A549 (cell line): ENCODE measurements at regions not wholly inside any gene's neighbourhood (a gene's known extent, or its start where the extent isn't known, plus 50 kb on each side); places are given as distances from the start of the nearest gene placed in this dataset.

Experiments
- ATAC-seq, 2 experiments: fragments of 200-7000 bp in 1 of 2; fragments of >200 bp in 1 of 2; cut with Nextera tagmentation in 1 of 2; cut with Tn5 transposase in 1 of 2; 3 replicates each; pipeline versions ENCODE4 v1.8.0 to v1.9.1; 2018 to 2020; ENCODE audit warnings: mild to moderate bottlenecking in 1 of 2, moderate library complexity in 1 of 2
- CTCF ChIA-PET: fragments of 300-600 bp; sonication (Branson Sonifier 250); formaldehyde crosslinking; extraction: SDS; loops from one replicate; lab custom pipeline; 2021; ENCODE audit warnings: antibody characterized with exemption, inconsistent platforms; lab: Yijun Ruan, JAX
- POLR2A ChIA-PET: fragments of 350-600 bp; formaldehyde crosslinking; extraction: SDS; loops from one replicate; lab custom pipeline; 2021; ENCODE audit warnings: antibody characterized with exemption, inconsistent platforms; lab: Yijun Ruan, JAX
- DNase-seq, 2 experiments: peaks; one replicate each; pipeline versions ENCODE4 v3.0.0 to v3.0.0-alpha.2; 2011 to 2016; ENCODE audit warnings: low read depth in 1 of 2, low spot score in 1 of 2
- FAIRE-seq: peaks from 2 replicates; lab custom pipeline; 2011; peaks lifted over from hg19 to GRCh38; lab: Jason Lieb, UNC
- H3K27ac ChIP-seq, 2 experiments: fragments of >200 bp; sonication (Bioruptor Twin); formaldehyde crosslinking; 3 replicates each; pipeline ENCODE4 v1.5.1; 2016 to 2017
- H3K4me1 ChIP-seq: fragments of >200 bp; sonication (Bioruptor Twin); formaldehyde crosslinking; 3 replicates; pipeline ENCODE4 v1.6.1; 2016
- H3K4me2 ChIP-seq: fragments of >200 bp; sonication (Bioruptor Twin); formaldehyde crosslinking; 3 replicates; pipeline ENCODE4 v1.6.1; 2016
- H3K4me3 ChIP-seq: fragments of >200 bp; sonication (Bioruptor Twin); formaldehyde crosslinking; 3 replicates; pipeline ENCODE4 v1.5.1; 2016
- H3K9me3 ChIP-seq: fragments of >200 bp; sonication (Bioruptor Twin); formaldehyde crosslinking; 3 replicates; pipeline ENCODE4 v1.6.1; 2016
- BHLHE40 ChIP-seq: IDR thresholded peaks from 2 replicates; pipeline ENCODE4 v1.6.1; 2012; ENCODE audit warnings: low read depth, low read length, inconsistent platforms
- CBX8 ChIP-seq: fragments of 200-600 bp; sonication (generic); IDR thresholded peaks from 2 replicates; pipeline ENCODE4 v1.6.1; 2016
- CHD2 ChIP-seq: fragments of 150-350 bp; IDR thresholded peaks from 2 replicates; pipeline ENCODE4 v1.6.1; 2014; ENCODE audit warnings: low read length; ENCODE audit not compliant: partially characterized antibody
- CHD4 ChIP-seq: fragments of 200-600 bp; sonication (generic); IDR thresholded peaks from 2 replicates; pipeline ENCODE4 v1.6.1; 2016; ENCODE audit warnings: antibody characterized with exemption, mild to moderate bottlenecking, borderline replicate concordance
- EHMT2 ChIP-seq: fragments of 200-600 bp; sonication (generic); IDR thresholded peaks from 2 replicates; pipeline ENCODE4 v1.6.1; 2016; ENCODE audit warnings: antibody characterized with exemption, low read depth, mild to moderate bottlenecking, moderate library complexity
- ESRRA ChIP-seq: fragments of 150-350 bp; IDR thresholded peaks from 2 replicates; pipeline ENCODE4 v1.6.1; 2014; ENCODE audit warnings: mild to moderate bottlenecking, low read length, borderline replicate concordance
- FOXS1 ChIP-seq: fragments of 250-450 bp; sonication (Bioruptor Pico); IDR thresholded peaks from 2 replicates; pipeline ENCODE4 v1.5.0; 2020; ENCODE audit warnings: mild to moderate bottlenecking, moderate library complexity
- JUN ChIP-seq, 2 experiments: fragments of >200 bp; sonication (Bioruptor Twin); formaldehyde crosslinking; IDR thresholded peaks; 2 replicates in 1 of 2; 3 replicates in 1 of 2; pipeline ENCODE4 v1.6.1; 2016 to 2017
- JUNB ChIP-seq: fragments of >200 bp; sonication (Bioruptor Twin); formaldehyde crosslinking; IDR thresholded peaks from 2 replicates; pipeline ENCODE4 v1.6.1; 2016
- KDM1A ChIP-seq: fragments of 200-600 bp; sonication (generic); IDR thresholded peaks from 2 replicates; pipeline ENCODE4 v1.6.1; 2016; ENCODE audit warnings: low read depth, mild to moderate bottlenecking
- KDM5A ChIP-seq: fragments of 200-600 bp; sonication (generic); IDR thresholded peaks from 2 replicates; pipeline ENCODE4 v1.6.1; 2016; ENCODE audit warnings: antibody characterized with exemption, mild to moderate bottlenecking
- MAFK ChIP-seq: fragments of 450-650 bp; IDR thresholded peaks from 2 replicates; pipeline ENCODE4 v1.6.1; 2014; ENCODE audit not compliant: partially characterized antibody
- NFE2L2 ChIP-seq: fragments of 150-350 bp; conservative IDR thresholded peaks from 2 replicates; pipeline ENCODE4 v1.6.1; 2014; ENCODE audit warnings: low read length
- NPAS2 ChIP-seq: fragments of 250-450 bp; sonication (Bioruptor Pico); IDR thresholded peaks from 2 replicates; pipeline ENCODE4 v1.8.0; 2022; ENCODE audit warnings: mild to moderate bottlenecking, moderate library complexity, borderline replicate concordance
- NR3C1 ChIP-seq: fragments of >200 bp; sonication (Bioruptor Twin); formaldehyde crosslinking; IDR thresholded peaks from 3 replicates; pipeline ENCODE4 v1.6.1; 2017
- PHF8 ChIP-seq: fragments of 200-600 bp; sonication (generic); IDR thresholded peaks from 2 replicates; pipeline ENCODE4 v1.6.1; 2016; ENCODE audit warnings: low read depth, mild to moderate bottlenecking, antibody characterized with exemption, moderate library complexity, borderline replicate concordance
- POLR2A ChIP-seq: IDR thresholded peaks from 2 replicates; pipeline ENCODE4 v1.6.1; 2012; ENCODE audit warnings: mild to moderate bottlenecking, low read length
- POLR2AphosphoS2 ChIP-seq: conservative IDR thresholded peaks from 2 replicates; pipeline ENCODE4 v1.6.1; 2012; ENCODE audit warnings: low read length, improper control_type of control experiment, inconsistent platforms
- RAD21 ChIP-seq, 2 experiments: fragments of >200 bp in 1 of 2; sonication (Bioruptor Twin) in 1 of 2; formaldehyde crosslinking in 1 of 2; IDR thresholded peaks in 1 of 2; conservative IDR thresholded peaks in 1 of 2; 2 replicates in 1 of 2; 3 replicates in 1 of 2; pipeline ENCODE4 v1.6.1; 2012 to 2018; ENCODE audit warnings: inconsistent platforms in 1 of 2
- SREBF2 ChIP-seq: fragments of 450-650 bp; IDR thresholded peaks from 2 replicates; pipeline ENCODE4 v1.6.1; 2014; ENCODE audit warnings: mild to moderate bottlenecking, moderate library complexity
- TFCP2L1 ChIP-seq: fragments of 250-450 bp; sonication (Bioruptor Pico); IDR thresholded peaks from 2 replicates; pipeline ENCODE4 v1.5.0; 2021; ENCODE audit warnings: mild to moderate bottlenecking
- TP53 ChIP-seq: fragments of 250-450 bp; sonication (Bioruptor Pico); IDR thresholded peaks from 2 replicates; pipeline ENCODE4 v1.5.0; 2021; ENCODE audit warnings: mild to moderate bottlenecking, moderate library complexity
- ZFP36 ChIP-seq: fragments of 450-650 bp; IDR thresholded peaks from 2 replicates; pipeline ENCODE4 v1.6.1; 2014; ENCODE audit warnings: borderline replicate concordance; ENCODE audit not compliant: partially characterized antibody
- ZNF302 ChIP-seq: fragments of 250-450 bp; sonication (Bioruptor Pico); IDR thresholded peaks from 2 replicates; pipeline ENCODE4 v1.9.0; 2021; ENCODE audit warnings: inconsistent platforms, mild to moderate bottlenecking, moderate library complexity
- ZSCAN20 ChIP-seq: fragments of 250-450 bp; sonication (Bioruptor Pico); IDR thresholded peaks from 2 replicates; pipeline ENCODE4 v1.8.0; 2022; ENCODE audit warnings: mild to moderate bottlenecking, moderate library complexity
- WGBS: methylation state at CpG from one replicate; pipeline ENCODE4 v1.1.6; 2017; ENCODE audit errors: missing lambda C conversion rate; 5-methylcytosine and 5-hydroxymethylcytosine counted together
- TF ChIP-seq, protein P1 (sequence below): fragments of >200 bp; sonication (Bioruptor Twin); formaldehyde crosslinking; IDR thresholded peaks from 3 replicates; pipeline ENCODE4 v1.6.1; 2016
- TF ChIP-seq, protein P2 (sequence below): IDR thresholded peaks from 2 replicates; pipeline ENCODE4 v1.6.1; 2012
- TF ChIP-seq, protein P3 (sequence below): fragments of >200 bp; sonication (Bioruptor Twin); formaldehyde crosslinking; IDR thresholded peaks from 3 replicates; pipeline ENCODE4 v1.5.1; 2016
- TF ChIP-seq, protein P4 (sequence below): IDR thresholded peaks from 2 replicates; pipeline ENCODE4 v1.6.1; 2012; ENCODE audit warnings: low read depth, borderline replicate concordance
- TF ChIP-seq, protein P5 (sequence below): fragments of 250-450 bp; sonication (Bioruptor Pico); IDR thresholded peaks from 2 replicates; pipeline ENCODE4 v1.5.0; 2021; ENCODE audit warnings: mild to moderate bottlenecking, moderate library complexity, borderline replicate concordance

DNA sequence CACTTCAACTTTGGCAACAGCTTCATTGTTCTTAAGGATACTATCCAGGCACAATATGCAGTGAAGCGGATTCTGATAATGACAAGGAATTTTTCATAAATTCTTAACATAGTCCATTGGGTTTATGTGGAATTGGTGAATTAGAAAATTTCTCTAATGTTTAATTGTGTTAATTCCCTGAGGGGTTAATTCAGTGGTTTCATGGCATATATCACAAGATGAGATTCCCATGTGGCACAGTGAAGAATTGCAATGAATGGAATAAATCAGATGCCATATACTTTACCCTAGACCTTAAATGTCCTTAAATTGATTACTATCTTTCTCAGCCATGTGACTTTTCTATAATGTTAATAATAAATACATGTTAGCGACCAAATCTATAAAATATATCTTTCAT, 1244.1 kb downstream of the ROBO2 start:
- TF ChIP-seq BHLHE40 (no peak), ESRRA (no peak), CBX8 (no peak), EHMT2 (no peak), CHD4 (no peak), TP53 (CRISPR knock-in tag) (no peak), NFE2L2 (no peak), FOXS1 (CRISPR knock-in tag) (no peak), NPAS2 (CRISPR knock-in tag) (no peak), ZFP36 (no peak), PHF8 (no peak), CHD2 (no peak), TFCP2L1 (no peak), NR3C1 (no peak), ZNF302 (no peak), JUN (IDR thresholded peaks at IDR 0.05) (no peak), RAD21 (conservative IDR thresholded peaks at IDR 0.05 in 1 of 2, IDR thresholded peaks at IDR 0.05 in 1 of 2) (no peak)
- TF ChIP-seq, protein P1, sequence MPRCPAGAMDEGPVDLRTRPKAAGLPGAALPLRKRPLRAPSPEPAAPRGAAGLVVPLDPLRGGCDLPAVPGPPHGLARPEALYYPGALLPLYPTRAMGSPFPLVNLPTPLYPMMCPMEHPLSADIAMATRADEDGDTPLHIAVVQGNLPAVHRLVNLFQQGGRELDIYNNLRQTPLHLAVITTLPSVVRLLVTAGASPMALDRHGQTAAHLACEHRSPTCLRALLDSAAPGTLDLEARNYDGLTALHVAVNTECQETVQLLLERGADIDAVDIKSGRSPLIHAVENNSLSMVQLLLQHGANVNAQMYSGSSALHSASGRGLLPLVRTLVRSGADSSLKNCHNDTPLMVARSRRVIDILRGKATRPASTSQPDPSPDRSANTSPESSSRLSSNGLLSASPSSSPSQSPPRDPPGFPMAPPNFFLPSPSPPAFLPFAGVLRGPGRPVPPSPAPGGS = no peak
- TF ChIP-seq, protein P2, sequence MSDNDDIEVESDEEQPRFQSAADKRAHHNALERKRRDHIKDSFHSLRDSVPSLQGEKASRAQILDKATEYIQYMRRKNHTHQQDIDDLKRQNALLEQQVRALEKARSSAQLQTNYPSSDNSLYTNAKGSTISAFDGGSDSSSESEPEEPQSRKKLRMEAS = no peak
- TF ChIP-seq, protein P3, sequence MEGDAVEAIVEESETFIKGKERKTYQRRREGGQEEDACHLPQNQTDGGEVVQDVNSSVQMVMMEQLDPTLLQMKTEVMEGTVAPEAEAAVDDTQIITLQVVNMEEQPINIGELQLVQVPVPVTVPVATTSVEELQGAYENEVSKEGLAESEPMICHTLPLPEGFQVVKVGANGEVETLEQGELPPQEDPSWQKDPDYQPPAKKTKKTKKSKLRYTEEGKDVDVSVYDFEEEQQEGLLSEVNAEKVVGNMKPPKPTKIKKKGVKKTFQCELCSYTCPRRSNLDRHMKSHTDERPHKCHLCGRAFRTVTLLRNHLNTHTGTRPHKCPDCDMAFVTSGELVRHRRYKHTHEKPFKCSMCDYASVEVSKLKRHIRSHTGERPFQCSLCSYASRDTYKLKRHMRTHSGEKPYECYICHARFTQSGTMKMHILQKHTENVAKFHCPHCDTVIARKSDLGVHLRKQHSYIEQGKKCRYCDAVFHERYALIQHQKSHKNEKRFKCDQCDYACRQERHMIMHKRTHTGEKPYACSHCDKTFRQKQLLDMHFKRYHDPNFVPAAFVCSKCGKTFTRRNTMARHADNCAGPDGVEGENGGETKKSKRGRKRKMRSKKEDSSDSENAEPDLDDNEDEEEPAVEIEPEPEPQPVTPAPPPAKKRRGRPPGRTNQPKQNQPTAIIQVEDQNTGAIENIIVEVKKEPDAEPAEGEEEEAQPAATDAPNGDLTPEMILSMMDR = no peak
- TF ChIP-seq, all 56 proteins: peak for 0
- no peak for ATAC-seq

DNA sequence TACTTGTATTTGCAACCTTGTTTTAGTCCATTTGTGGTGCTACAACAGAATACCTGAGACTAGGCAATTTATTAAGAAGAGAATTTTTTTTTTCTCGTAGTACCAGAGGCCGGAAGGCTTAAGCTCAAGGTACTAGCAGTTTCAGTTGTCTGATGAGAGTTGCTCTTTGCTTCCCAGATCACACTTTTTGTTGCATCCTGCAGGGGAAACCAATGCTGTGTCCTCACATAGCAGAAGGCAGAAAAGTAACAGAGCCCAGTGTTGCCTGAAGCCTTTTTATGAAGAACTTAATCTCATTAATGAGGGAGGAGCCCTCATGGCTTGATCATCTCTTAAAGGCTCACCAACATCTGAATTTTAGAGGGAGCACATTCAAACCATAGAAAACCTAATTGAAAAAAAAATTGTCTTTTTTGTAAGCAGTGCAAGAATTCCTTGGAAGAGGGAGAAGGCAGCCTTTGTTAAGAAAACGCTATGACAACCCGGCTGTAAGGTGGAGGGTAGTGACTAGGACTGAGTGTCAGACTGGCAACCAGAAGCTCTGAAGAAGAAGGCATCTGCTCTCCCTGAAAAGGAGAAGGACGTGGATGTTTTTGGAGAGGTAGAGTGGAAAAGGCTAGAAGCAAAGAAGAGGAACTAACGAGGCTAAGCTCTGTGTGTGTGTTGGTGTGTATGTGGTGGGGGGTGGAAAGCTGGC, 1245.3 kb downstream of the ROBO2 start:
- ChIA-PET POLR2A (no interaction called here), CTCF (no interaction called here)
- DNase-seq (no peak), ATAC-seq (no peak), FAIRE-seq (no peak)
- TF ChIP-seq POLR2AphosphoS2 (no peak), JUNB (no peak), NPAS2 (CRISPR knock-in tag) (no peak), ZSCAN20 (no peak), KDM1A (no peak), POLR2A (no peak), ZFP36 (no peak), KDM5A (no peak), MAFK (no peak), SREBF2 (no peak), ESRRA (no peak), ZNF302 (no peak)
- TF ChIP-seq, protein P4, sequence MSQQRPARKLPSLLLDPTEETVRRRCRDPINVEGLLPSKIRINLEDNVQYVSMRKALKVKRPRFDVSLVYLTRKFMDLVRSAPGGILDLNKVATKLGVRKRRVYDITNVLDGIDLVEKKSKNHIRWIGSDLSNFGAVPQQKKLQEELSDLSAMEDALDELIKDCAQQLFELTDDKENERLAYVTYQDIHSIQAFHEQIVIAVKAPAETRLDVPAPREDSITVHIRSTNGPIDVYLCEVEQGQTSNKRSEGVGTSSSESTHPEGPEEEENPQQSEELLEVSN = no peak
- TF ChIP-seq, protein P5, sequence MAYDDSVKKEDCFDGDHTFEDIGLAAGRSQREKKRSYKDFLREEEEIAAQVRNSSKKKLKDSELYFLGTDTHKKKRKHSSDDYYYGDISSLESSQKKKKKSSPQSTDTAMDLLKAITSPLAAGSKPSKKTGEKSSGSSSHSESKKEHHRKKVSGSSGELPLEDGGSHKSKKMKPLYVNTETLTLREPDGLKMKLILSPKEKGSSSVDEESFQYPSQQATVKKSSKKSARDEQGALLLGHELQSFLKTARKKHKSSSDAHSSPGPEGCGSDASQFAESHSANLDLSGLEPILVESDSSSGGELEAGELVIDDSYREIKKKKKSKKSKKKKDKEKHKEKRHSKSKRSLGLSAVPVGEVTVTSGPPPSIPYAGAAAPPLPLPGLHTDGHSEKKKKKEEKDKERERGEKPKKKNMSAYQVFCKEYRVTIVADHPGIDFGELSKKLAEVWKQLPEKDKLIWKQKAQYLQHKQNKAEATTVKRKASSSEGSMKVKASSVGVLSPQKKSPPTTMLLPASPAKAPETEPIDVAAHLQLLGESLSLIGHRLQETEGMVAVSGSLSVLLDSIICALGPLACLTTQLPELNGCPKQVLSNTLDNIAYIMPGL (CRISPR knock-in tag) = no peak
- 2% methylated on average over 6 of the region's 6 CpGs for WGBS
- H3K9me3 ChIP-seq = no peaks in the 10 kb centered on the region
- no peak overlapping the region for H3K27ac ChIP-seq
- no peaks in the 10 kb centered on the region for H3K4me1 ChIP-seq
- H3K4me2 ChIP-seq = no peak overlapping the region
- H3K4me3 ChIP-seq = no peak overlapping the region

More for the DNA sequence above, 1244.1 kb downstream of the ROBO2 start:
- WGBS = 4% methylated on average over 2 of the region's 2 CpGs
- Histone ChIP-seq H3K4me2 (no peak overlapping the region), H3K9me3 (no peaks in the 10 kb centered on the region), H3K4me3 (no peak overlapping the region), H3K4me1 (no peaks in the 10 kb centered on the region), H3K27ac (no peak overlapping the region)
- DNase-seq (no peak), FAIRE-seq (no peak)
- CTCF ChIA-PET = no interaction called here
- POLR2A ChIA-PET = no interaction called here
